Effector memory CD8-positive, alpha-beta T cell (primary cell): ENCODE measurements at regions not wholly inside any gene's neighbourhood (a gene's known extent, or its start where the extent isn't known, plus 50 kb on each side); places are given as distances from the start of the nearest gene placed in this dataset.

Source experiments
- ATAC-seq: fragments of 150-1000 bp; cut with Tn5 transposase; replicated peaks from 2 replicates; pipeline ENCODE4 v1.10.0; 2021; ENCODE audit warnings: mild to moderate bottlenecking, moderate library complexity
- DNase-seq, 3 experiments: peaks; one replicate each; pipeline ENCODE4 v3.0.0; 2021
- H3K27ac Mint-ChIP-seq, 2 donors: one replicate each; pipeline ENCODE4 v1.8.0; 2022; ENCODE audit warnings: mild to moderate bottlenecking in 2 of 2, mixed read lengths in 2 of 2, moderate library complexity in 2 of 2
- H3K27me3 Mint-ChIP-seq, 2 donors: one replicate each; pipeline ENCODE4 v1.8.0; 2022; ENCODE audit warnings: mixed read lengths in 2 of 2
- H3K36me3 Mint-ChIP-seq: one replicate; pipeline ENCODE4 v1.8.0; 2022; ENCODE audit warnings: mild to moderate bottlenecking, moderate library complexity, mixed read lengths; ENCODE audit not compliant: insufficient read depth
- H3K4me1 Mint-ChIP-seq, 2 donors: one replicate each; pipeline ENCODE4 v1.8.0; 2022; ENCODE audit warnings: low read depth in 2 of 2, mixed read lengths in 2 of 2
- H3K4me3 Mint-ChIP-seq, 2 donors: one replicate each; pipeline ENCODE4 v1.8.0; 2022; ENCODE audit warnings: mild to moderate bottlenecking in 2 of 2, mixed read lengths in 2 of 2, moderate library complexity in 2 of 2
- H3K9me3 Mint-ChIP-seq, 2 donors: one replicate each; pipeline ENCODE4 v1.8.0; 2022; ENCODE audit warnings: mixed read lengths in 2 of 2

- no peaks in the 10 kb centered on the region for H3K4me1 Mint-ChIP-seq
- no peak overlapping the region for H3K27ac Mint-ChIP-seq
- H3K4me3 Mint-ChIP-seq = no peak overlapping the region
- H3K9me3 Mint-ChIP-seq = peaks cover 0 to 8% of the 10 kb centered on the region in 2 donors
- DNase-seq (no peak), ATAC-seq (no peak)
- no peaks in the 10 kb centered on the region for H3K27me3 Mint-ChIP-seq
- no peaks in the 10 kb centered on the region for H3K36me3 Mint-ChIP-seq
These were observed 82.2 kb upstream of the TBX3 start for GRCh38 chr12:114765960-114766691.

GRCh38 chr12:114764510-114764909, 80.5 kb upstream of the TBX3 start:
- H3K27ac Mint-ChIP-seq = no peak overlapping the region
- no peak for DNase-seq
- no peak for ATAC-seq
- H3K4me1 Mint-ChIP-seq = no peaks in the 10 kb centered on the region
- H3K36me3 Mint-ChIP-seq = peaks cover 3% of the 10 kb centered on the region
- peaks cover 0 to 8% of the 10 kb centered on the region in 2 donors for H3K9me3 Mint-ChIP-seq
- no peak overlapping the region for H3K4me3 Mint-ChIP-seq
- H3K27me3 Mint-ChIP-seq = no peaks in the 10 kb centered on the region

GRCh38 chr12:114762490-114763110, 78.6 kb upstream of the TBX3 start:
- H3K4me1 Mint-ChIP-seq = no peaks in the 10 kb centered on the region
- no peak for DNase-seq
- H3K9me3 Mint-ChIP-seq = peaks cover 0 to 4% of the 10 kb centered on the region in 2 donors
- no peak overlapping the region for H3K27ac Mint-ChIP-seq
- no peak for ATAC-seq
- no peaks in the 10 kb centered on the region for H3K27me3 Mint-ChIP-seq
- H3K4me3 Mint-ChIP-seq = no peak overlapping the region
- H3K36me3 Mint-ChIP-seq = peaks cover 3% of the 10 kb centered on the region

GRCh38 chr12:114760151-114760877, 76.3 kb upstream of the TBX3 start:
- Mint-ChIP-seq H3K27ac (no peak overlapping the region), H3K36me3 (peaks cover 3% of the 10 kb centered on the region), H3K9me3 (peaks cover 0 to 2% of the 10 kb centered on the region in 2 donors), H3K4me3 (no peak overlapping the region), H3K4me1 (no peaks in the 10 kb centered on the region), H3K27me3 (no peaks in the 10 kb centered on the region)
- DNase-seq (no peak), ATAC-seq (no peak)

- no peaks in the 10 kb centered on the region for H3K4me1 Mint-ChIP-seq
- peaks cover 0 to 2% of the 10 kb centered on the region in 2 donors for H3K9me3 Mint-ChIP-seq
- H3K27ac Mint-ChIP-seq = no peak overlapping the region
- H3K36me3 Mint-ChIP-seq = peaks cover 3% of the 10 kb centered on the region
- ATAC-seq = no peak
- H3K27me3 Mint-ChIP-seq = no peaks in the 10 kb centered on the region
- H3K4me3 Mint-ChIP-seq = no peak overlapping the region
- DNase-seq = no peak
These were observed 75.7 kb upstream of the TBX3 start for GRCh38 chr12:114759635-114760034.

GRCh38 chr12:114757684-114758325, 73.8 kb upstream of the TBX3 start:
- Mint-ChIP-seq H3K9me3 (no peaks in the 10 kb centered on the region), H3K4me1 (no peaks in the 10 kb centered on the region), H3K36me3 (peaks cover 3% of the 10 kb centered on the region), H3K27me3 (no peaks in the 10 kb centered on the region), H3K27ac (no peak overlapping the region), H3K4me3 (no peak overlapping the region)
- no peak for DNase-seq
- no peak for ATAC-seq

- DNase-seq (no peak), ATAC-seq (no peak)
- Mint-ChIP-seq H3K27ac (no peak overlapping the region), H3K27me3 (no peaks in the 10 kb centered on the region), H3K4me1 (no peaks in the 10 kb centered on the region), H3K4me3 (no peak overlapping the region), H3K36me3 (no peaks in the 10 kb centered on the region), H3K9me3 (peaks cover 3 to 14% of the 10 kb centered on the region in 2 donors)
These were observed 68.2 kb upstream of the TBX3 start for GRCh38 chr12:114752217-114752616.

- no peaks in the 10 kb centered on the region for H3K36me3 Mint-ChIP-seq
- no peaks in the 10 kb centered on the region for H3K27me3 Mint-ChIP-seq
- H3K9me3 Mint-ChIP-seq = peaks cover 3 to 14% of the 10 kb centered on the region in 2 donors
- ATAC-seq (no peak), DNase-seq (no peak)
- no peaks in the 10 kb centered on the region for H3K4me1 Mint-ChIP-seq
- H3K27ac Mint-ChIP-seq = no peak overlapping the region
- H3K4me3 Mint-ChIP-seq = no peak overlapping the region
These were observed 67.7 kb upstream of the TBX3 start for GRCh38 chr12:114751712-114752111.

GRCh38 chr12:114750917-114751316, 66.9 kb upstream of the TBX3 start:
- DNase-seq (no peak), ATAC-seq (no peak)
- Mint-ChIP-seq H3K27me3 (no peaks in the 10 kb centered on the region), H3K27ac (no peak overlapping the region), H3K4me1 (no peaks in the 10 kb centered on the region), H3K36me3 (no peaks in the 10 kb centered on the region), H3K9me3 (peaks cover 3 to 14% of the 10 kb centered on the region in 2 donors), H3K4me3 (no peak overlapping the region)

- Mint-ChIP-seq H3K36me3 (no peaks in the 10 kb centered on the region), H3K27me3 (no peaks in the 10 kb centered on the region), H3K4me1 (no peaks in the 10 kb centered on the region), H3K4me3 (no peak overlapping the region), H3K27ac (no peak overlapping the region), H3K9me3 (peaks cover 3 to 14% of the 10 kb centered on the region in 2 donors)
- ATAC-seq = no peak
- no peak for DNase-seq
These were observed 65.1 kb upstream of the TBX3 start for GRCh38 chr12:114749065-114749464.

- no peaks in the 10 kb centered on the region for H3K27me3 Mint-ChIP-seq
- no peak for ATAC-seq
These were observed 63.3 kb upstream of the TBX3 start for GRCh38 chr12:114747012-114747858.

GRCh38 chr12:114746297-114747011, 62.5 kb upstream of the TBX3 start:
- Mint-ChIP-seq H3K27me3 (no peaks in the 10 kb centered on the region), H3K4me3 (no peak overlapping the region), H3K36me3 (no peaks in the 10 kb centered on the region), H3K9me3 (peaks cover 3 to 7% of the 10 kb centered on the region in 2 donors), H3K27ac (no peak overlapping the region), H3K4me1 (no peaks in the 10 kb centered on the region)
- DNase-seq = no peak
- no peak for ATAC-seq

More at GRCh38 chr12:114747012-114747858, 63.3 kb upstream of the TBX3 start:
- Mint-ChIP-seq H3K36me3 (no peaks in the 10 kb centered on the region), H3K27ac (no peak overlapping the region), H3K9me3 (peaks cover 3 to 11% of the 10 kb centered on the region in 2 donors), H3K4me3 (no peak overlapping the region), H3K4me1 (no peaks in the 10 kb centered on the region)
- no peak for DNase-seq
